ENCODE measurements at regions not wholly inside any gene's neighbourhood (a gene's known extent, or its start where the extent isn't known, plus 50 kb on each side); places are given as distances from the start of the nearest gene placed in this dataset.
"Not testable (repeated sequence)": the region's sequence is repeated elsewhere in the genome, so short reads cannot be mapped to it uniquely, and the experiment has no call there.

GRCh38 chr3:162377608-162378007 lies 881.0 kb downstream of the OTOL1 start:
- Mint-ChIP-seq H3K27me3 (no peaks in the 10 kb centered on the region), H3K9me3 (peaks cover 0 to 2% (median 0%) of the 10 kb centered on the region in 3 donors), H3K4me1 (no peaks in the 10 kb centered on the region), H3K4me3 (no peak overlapping the region), H3K36me3 (no peaks in the 10 kb centered on the region), H3K27ac (no peak overlapping the region)

DNA sequence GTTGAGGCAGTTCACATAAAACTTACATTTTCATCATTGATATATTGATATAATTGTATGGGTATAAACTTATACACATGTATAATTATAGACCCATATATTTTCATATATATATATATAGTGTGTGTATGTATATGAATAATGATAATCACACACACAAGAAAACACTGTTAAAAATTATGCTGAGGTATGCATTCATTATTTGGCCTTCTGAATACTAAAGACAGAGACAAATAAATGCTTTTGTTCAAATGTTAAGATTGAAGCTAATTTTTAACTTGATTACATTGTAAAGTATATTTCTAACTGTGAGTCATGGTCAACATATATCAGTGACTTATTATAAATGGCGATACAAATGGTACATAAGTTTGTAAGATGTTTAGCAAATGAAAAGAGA lies 888.8 kb downstream of the OTOL1 start:
- H3K4me3 Mint-ChIP-seq = no peak overlapping the region
- H3K4me1 Mint-ChIP-seq = no peaks in the 10 kb centered on the region
- no peaks in the 10 kb centered on the region for H3K36me3 Mint-ChIP-seq
- no peak overlapping the region for H3K27ac Mint-ChIP-seq
- H3K27me3 Mint-ChIP-seq = no peaks in the 10 kb centered on the region
- peaks cover 0 to 3% (median 0%) of the 10 kb centered on the region in 3 donors for H3K9me3 Mint-ChIP-seq

DNA sequence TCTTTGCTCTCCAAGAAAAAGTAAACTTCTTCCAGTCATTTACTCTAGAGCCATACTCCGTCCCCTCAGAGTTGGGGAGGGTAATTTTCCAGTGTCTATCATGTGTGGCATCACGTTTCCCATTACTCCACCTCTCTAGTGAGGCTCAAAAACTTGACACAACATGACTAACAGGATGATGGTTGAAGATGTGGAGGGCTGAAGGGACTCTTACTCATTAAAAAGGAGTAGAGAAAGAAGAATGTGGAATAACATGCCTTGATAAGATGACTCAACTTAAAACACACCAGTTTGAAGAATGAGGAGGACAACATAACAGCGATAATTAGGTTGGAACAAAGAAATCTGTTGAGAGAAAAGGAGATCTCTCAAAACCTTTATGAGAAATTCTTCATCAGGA lies 894.3 kb downstream of the OTOL1 start:
- Mint-ChIP-seq H3K9me3 (peaks cover 0 to 6% (median 4%) of the 10 kb centered on the region in 3 donors), H3K4me3 (no peak overlapping the region), H3K4me1 (no peaks in the 10 kb centered on the region), H3K36me3 (no peaks in the 10 kb centered on the region), H3K27me3 (no peaks in the 10 kb centered on the region), H3K27ac (no peak overlapping the region)

DNA sequence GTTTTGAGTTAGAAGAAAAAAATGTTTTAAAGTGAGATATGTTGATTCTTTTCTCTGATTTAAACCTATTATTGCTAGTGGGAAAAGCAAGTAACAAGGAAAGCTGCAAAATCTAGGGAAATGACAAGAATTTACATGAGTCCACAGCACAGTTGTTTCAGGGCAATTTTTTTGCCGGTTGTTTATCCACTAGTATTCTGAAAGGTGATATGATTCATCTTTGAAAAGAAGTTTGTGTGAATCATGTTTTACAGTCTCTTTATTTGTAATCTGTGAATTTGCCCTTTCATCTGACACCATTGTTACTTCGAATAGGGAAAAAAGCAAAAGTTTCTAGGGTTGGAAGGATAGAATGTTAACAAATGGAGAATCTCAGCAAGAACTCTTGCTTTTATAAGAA lies 894.7 kb downstream of the OTOL1 start:
- no peak overlapping the region for H3K4me3 Mint-ChIP-seq
- H3K27ac Mint-ChIP-seq = no peak overlapping the region
- peaks cover 0 to 6% (median 4%) of the 10 kb centered on the region in 3 donors for H3K9me3 Mint-ChIP-seq
- no peaks in the 10 kb centered on the region for H3K27me3 Mint-ChIP-seq
- no peaks in the 10 kb centered on the region for H3K4me1 Mint-ChIP-seq
- no peaks in the 10 kb centered on the region for H3K36me3 Mint-ChIP-seq

GRCh38 chr3:162395496-162395895 lies 898.9 kb downstream of the OTOL1 start:
- no peak overlapping the region for H3K4me3 Mint-ChIP-seq
- H3K9me3 Mint-ChIP-seq = peaks cover 0 to 6% (median 3%) of the 10 kb centered on the region in 3 donors
- no peaks in the 10 kb centered on the region for H3K36me3 Mint-ChIP-seq
- no peak overlapping the region for H3K27ac Mint-ChIP-seq
- H3K4me1 Mint-ChIP-seq = no peaks in the 10 kb centered on the region
- no peaks in the 10 kb centered on the region for H3K27me3 Mint-ChIP-seq

GRCh38 chr3:162398554-162398953 lies 901.9 kb downstream of the OTOL1 start:
- no peak overlapping the region for H3K27ac Mint-ChIP-seq
- no peaks in the 10 kb centered on the region for H3K27me3 Mint-ChIP-seq
- H3K36me3 Mint-ChIP-seq = no peaks in the 10 kb centered on the region
- H3K4me1 Mint-ChIP-seq = no peaks in the 10 kb centered on the region
- H3K9me3 Mint-ChIP-seq = peaks cover 0 to 4% (median 0%) of the 10 kb centered on the region in 3 donors
- no peak overlapping the region for H3K4me3 Mint-ChIP-seq

GRCh38 chr3:162400697-162401096 lies 904.1 kb downstream of the OTOL1 start:
- Mint-ChIP-seq H3K9me3 (peaks cover 0 to 2% (median 2%) of the 10 kb centered on the region in 3 donors), H3K4me3 (no peak overlapping the region), H3K27ac (no peak overlapping the region), H3K36me3 (no peaks in the 10 kb centered on the region), H3K27me3 (no peaks in the 10 kb centered on the region), H3K4me1 (no peaks in the 10 kb centered on the region)

DNA sequence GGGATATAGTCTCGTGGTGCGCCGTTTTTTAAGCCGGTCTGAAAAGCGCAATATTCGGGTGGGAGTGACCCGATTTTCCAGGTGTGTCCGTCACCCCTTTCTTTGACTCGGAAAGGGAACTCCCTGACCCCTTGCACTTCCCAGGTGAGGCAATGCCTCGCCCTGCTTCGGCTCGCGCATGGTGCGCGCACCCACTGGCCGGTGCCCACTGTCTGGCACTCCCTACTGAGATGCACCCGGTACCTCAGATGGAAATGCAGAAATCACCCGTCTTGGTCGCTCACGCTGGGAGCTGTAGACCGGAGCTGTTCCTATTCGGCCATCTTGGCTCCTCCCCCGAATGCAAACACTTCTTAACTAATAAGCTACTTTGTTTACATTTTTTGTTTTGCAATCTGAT lies 914.9 kb downstream of the OTOL1 start:
- peak overlapping the region in 1 of 4 donors; percentile 65 for H3K4me3 Mint-ChIP-seq
- not testable (repeated sequence) for H3K4me1 Mint-ChIP-seq, H3K9me3 Mint-ChIP-seq, H3K27ac Mint-ChIP-seq, H3K36me3 Mint-ChIP-seq, H3K27me3 Mint-ChIP-seq

GRCh38 chr3:162421721-162422120 lies 925.1 kb downstream of the OTOL1 start:
- H3K27me3 Mint-ChIP-seq = no peaks in the 10 kb centered on the region

GRCh38 chr3:162428192-162428591 lies 931.6 kb downstream of the OTOL1 start:
- H3K27ac Mint-ChIP-seq = no peak overlapping the region
- H3K9me3 Mint-ChIP-seq = peaks cover 3 to 7% (median 4%) of the 10 kb centered on the region in 3 donors
- H3K4me3 Mint-ChIP-seq = no peak overlapping the region
- H3K4me1 Mint-ChIP-seq = peaks cover 0 to 1% (median 0%) of the 10 kb centered on the region in 3 donors
- no peaks in the 10 kb centered on the region for H3K36me3 Mint-ChIP-seq
- H3K27me3 Mint-ChIP-seq = no peaks in the 10 kb centered on the region

More at GRCh38 chr3:162421721-162422120, 925.1 kb downstream of the OTOL1 start:
- Mint-ChIP-seq H3K9me3 (peaks cover 0 to 6% (median 2%) of the 10 kb centered on the region in 3 donors), H3K36me3 (no peaks in the 10 kb centered on the region), H3K4me1 (no peaks in the 10 kb centered on the region), H3K4me3 (no peak overlapping the region), H3K27ac (no peak overlapping the region)

DNA sequence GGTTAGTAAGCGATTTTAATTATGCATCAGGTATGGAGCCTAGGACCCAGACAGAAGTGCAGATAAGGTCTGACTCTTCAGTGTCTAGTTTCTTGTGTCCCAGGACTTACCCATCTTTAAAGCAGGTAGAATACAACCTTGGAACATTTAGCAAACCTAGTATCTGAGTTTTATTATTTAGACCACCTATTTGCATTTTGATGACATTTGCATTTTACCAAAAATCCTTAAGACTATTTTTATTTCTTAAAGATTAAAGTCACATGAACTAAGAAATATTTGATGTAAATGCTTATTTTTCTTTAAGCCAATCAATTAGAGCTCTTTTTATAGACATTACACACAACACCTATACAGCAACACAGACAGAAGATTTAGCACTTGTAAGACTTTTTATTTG lies 939.1 kb downstream of the OTOL1 start:
- Mint-ChIP-seq H3K9me3 (peaks cover 5 to 10% (median 6%) of the 10 kb centered on the region in 3 donors), H3K4me3 (no peak overlapping the region), H3K36me3 (no peaks in the 10 kb centered on the region), H3K27ac (no peak overlapping the region), H3K27me3 (no peaks in the 10 kb centered on the region), H3K4me1 (no peaks in the 10 kb centered on the region)

GRCh38 chr3:162436826-162437225 lies 940.2 kb downstream of the OTOL1 start:
- no peaks in the 10 kb centered on the region for H3K36me3 Mint-ChIP-seq
- H3K27me3 Mint-ChIP-seq = no peaks in the 10 kb centered on the region
- no peaks in the 10 kb centered on the region for H3K4me1 Mint-ChIP-seq
- H3K4me3 Mint-ChIP-seq = no peak overlapping the region
- no peak overlapping the region for H3K27ac Mint-ChIP-seq
- peaks cover 5 to 15% (median 6%) of the 10 kb centered on the region in 3 donors for H3K9me3 Mint-ChIP-seq

GRCh38 chr3:162437480-162437879 lies 940.9 kb downstream of the OTOL1 start:
- Mint-ChIP-seq H3K4me3 (no peak overlapping the region), H3K36me3 (no peaks in the 10 kb centered on the region), H3K27ac (no peak overlapping the region)

DNA sequence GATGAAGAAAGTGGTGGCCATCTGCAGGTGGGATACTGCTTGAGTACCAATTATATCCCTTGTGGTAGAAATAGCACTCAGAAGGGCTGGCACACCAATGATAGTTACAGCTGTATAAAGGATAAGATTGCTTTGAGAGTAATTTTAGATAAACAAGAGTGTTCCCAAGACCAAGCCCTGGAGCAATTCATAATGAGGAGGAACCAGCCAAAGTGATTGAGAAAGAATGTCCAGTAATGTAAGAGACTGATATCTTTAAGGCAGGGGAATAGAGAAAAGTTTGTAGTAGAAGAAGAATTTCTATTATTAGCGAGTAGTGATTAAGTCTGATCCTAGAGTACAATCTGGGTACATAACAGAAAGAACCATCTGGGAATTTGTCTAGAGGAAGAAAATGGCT lies 945.1 kb downstream of the OTOL1 start:
- H3K9me3 Mint-ChIP-seq = peaks cover 2 to 11% (median 2%) of the 10 kb centered on the region in 3 donors
- no peaks in the 10 kb centered on the region for H3K4me1 Mint-ChIP-seq
- H3K27ac Mint-ChIP-seq = no peak overlapping the region
- no peak overlapping the region for H3K4me3 Mint-ChIP-seq
- H3K36me3 Mint-ChIP-seq = no peaks in the 10 kb centered on the region
- no peaks in the 10 kb centered on the region for H3K27me3 Mint-ChIP-seq

More at GRCh38 chr3:162437480-162437879, 940.9 kb downstream of the OTOL1 start:
- H3K4me1 Mint-ChIP-seq = no peaks in the 10 kb centered on the region
- no peaks in the 10 kb centered on the region for H3K27me3 Mint-ChIP-seq
- peaks cover 5 to 16% (median 6%) of the 10 kb centered on the region in 3 donors for H3K9me3 Mint-ChIP-seq

GRCh38 chr3:162443376-162443775 lies 946.8 kb downstream of the OTOL1 start:
- H3K27ac Mint-ChIP-seq = no peak overlapping the region
- no peaks in the 10 kb centered on the region for H3K36me3 Mint-ChIP-seq
- no peaks in the 10 kb centered on the region for H3K27me3 Mint-ChIP-seq
- H3K4me1 Mint-ChIP-seq = no peaks in the 10 kb centered on the region
- peaks cover 3 to 10% (median 4%) of the 10 kb centered on the region in 3 donors for H3K9me3 Mint-ChIP-seq
- no peak overlapping the region for H3K4me3 Mint-ChIP-seq

DNA sequence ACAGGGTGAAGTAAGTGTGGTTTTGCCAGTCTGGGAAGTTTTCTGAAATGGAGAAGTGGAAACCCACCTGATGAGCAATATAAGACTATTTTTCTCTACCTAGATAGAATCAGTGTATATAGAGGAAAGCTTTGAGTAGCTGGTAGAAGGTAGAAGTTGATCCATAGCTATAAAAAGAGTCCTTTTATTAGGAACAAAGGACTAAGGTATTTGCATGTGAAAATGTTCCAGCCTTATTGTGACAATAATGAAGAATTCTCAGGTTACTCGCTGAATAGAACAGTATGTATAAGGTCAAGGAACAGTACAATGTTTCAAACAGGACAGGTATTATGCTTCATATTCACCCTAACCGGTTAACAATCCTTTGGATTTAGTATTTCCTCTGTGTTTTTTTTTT lies 972.2 kb downstream of the OTOL1 start:
- Mint-ChIP-seq H3K27me3 (no peaks in the 10 kb centered on the region), H3K9me3 (peaks cover 0 to 7% (median 1%) of the 10 kb centered on the region in 3 donors), H3K4me1 (no peaks in the 10 kb centered on the region), H3K27ac (no peak overlapping the region), H3K4me3 (no peak overlapping the region), H3K36me3 (no peaks in the 10 kb centered on the region)

DNA sequence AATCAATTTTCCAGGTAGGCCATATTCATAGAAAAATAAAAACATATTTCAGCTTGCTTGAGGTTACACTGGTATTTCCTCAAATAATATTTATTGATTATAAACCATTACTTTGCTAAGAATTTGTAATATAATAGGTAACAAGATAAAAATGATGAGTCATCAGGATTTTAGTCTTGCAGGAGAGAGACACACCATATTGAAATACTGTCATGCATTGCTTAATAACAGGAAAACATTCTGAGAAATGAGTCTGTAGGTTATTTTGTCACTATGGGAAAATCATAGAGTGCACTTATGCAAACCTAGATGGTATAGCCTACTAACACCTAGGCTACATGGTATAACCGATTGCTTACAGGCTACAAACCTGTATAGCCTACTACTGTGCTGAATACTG lies 990.5 kb downstream of the OTOL1 start:
- H3K27ac Mint-ChIP-seq = no peak overlapping the region
- H3K4me1 Mint-ChIP-seq = no peaks in the 10 kb centered on the region
- no peaks in the 10 kb centered on the region for H3K27me3 Mint-ChIP-seq
- H3K9me3 Mint-ChIP-seq = peaks cover 0 to 14% (median 4%) of the 10 kb centered on the region in 3 donors
- H3K4me3 Mint-ChIP-seq = no peak overlapping the region
- H3K36me3 Mint-ChIP-seq = no peaks in the 10 kb centered on the region
